ENCODE measurements at regions not wholly inside any gene's neighbourhood (a gene's known extent, or its start where the extent isn't known, plus 50 kb on each side); places are given as distances from the start of the nearest gene placed in this dataset.

DNA sequence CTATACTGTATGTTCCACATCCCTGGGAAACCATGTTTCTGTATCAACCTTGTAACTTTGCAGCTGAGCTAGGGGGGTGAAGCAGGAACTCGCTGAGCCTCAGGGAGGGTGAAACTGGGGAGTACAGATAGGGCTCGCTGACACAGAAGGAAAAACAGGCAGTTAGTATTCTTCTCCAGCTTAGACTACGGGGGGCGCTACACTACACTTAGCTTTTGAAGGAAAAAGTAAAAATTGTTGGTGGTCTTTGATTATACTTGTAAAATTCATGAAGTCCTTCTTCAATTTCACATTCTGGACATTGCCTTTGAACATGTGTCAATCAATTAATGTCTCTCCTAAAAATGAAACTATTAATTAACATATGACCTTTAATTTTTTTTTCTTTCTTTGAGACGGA is 73.5 kb upstream of the RGMA start:
- DNase-seq (ENCODE audit: low spot score): no peak

GRCh38 chr15:93159930-93160329 is 70.9 kb upstream of the RGMA start:
- DNase-seq (ENCODE audit: low spot score): no peak

DNA sequence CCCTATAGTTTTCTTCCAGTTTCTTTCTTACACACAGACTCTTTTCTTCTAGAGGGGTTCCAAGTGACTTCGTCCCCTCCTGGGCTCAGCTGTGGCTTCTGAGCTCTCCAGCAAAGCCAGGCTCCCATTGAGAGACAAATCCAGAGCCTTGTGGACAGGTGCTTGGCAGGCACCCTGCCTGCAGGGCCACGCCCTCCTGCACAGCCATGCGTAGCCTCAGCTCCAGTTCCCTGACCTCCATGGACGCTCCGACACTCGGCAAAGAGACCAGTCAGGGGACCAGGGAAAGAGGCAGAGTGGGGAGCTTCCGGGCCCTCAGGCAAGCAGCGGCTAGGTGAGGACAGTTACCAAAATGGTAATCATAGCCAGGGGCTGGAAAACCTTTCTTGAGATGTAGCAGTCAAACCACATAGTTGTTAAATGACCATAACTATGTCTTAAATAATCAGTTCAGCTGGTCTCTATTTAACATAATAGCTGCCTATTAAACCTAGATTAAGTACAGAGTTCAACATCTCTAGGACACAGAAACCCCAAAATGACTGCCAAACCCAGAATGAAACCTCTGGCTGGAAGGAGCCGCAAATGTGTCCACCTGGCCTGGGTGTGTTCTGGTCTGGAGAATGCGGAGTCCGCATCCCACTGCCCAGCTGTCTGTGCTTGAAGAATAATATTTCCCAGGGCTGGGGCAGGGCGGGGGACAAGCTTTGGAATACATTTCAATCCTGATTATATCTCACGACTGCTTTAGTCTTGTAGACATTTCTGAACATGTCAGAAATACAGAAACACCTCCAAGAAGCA is 69.3 kb upstream of the RGMA start:
- DNase-seq (ENCODE audit: low spot score): no peak

DNA sequence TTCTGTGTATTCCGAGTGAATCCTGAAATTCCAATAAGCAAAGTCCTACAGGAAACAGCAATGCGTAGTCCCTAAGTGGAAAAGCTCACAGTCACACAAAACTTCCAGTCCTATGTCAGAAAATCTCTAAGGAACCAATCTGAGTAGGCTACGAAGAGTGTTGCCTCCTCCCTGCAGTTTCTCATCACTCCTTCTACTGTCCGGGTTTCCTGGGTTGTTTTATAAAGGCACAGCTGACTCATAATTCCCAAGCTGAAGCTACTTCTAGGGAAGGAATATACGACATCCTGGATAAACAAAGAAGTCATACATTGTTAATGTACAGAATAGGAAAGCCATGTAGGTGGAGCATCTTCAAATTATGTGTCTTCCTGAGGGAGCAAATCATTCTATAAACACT is 65.7 kb upstream of the RGMA start:
- DNase-seq (ENCODE audit: low spot score): no peak

DNA sequence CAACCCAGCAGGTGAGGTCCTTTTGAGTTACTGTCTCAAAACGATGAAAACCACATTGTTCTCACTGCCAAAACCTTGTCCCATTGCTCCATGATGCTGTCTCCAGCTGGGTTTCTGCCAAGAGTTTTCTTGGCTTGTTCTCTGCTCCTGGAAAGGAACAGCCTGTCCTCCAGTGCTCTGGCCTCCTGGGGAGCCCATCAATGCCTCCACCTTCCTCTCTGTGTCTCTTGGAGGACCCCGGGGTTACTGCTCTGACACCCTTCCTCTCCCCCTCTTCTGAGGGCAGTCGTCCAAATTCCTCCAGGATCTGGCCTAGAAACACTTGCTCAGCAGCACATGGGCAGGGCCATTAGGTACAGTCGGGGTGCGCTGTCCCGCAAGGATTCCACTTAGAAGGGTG is 63.9 kb upstream of the RGMA start:
- DNase-seq (ENCODE audit: low spot score): peak; percentile 71

GRCh38 chr15:93152360-93152759 is 63.3 kb upstream of the RGMA start:
- no peak for DNase-seq (ENCODE audit: low spot score)

DNA sequence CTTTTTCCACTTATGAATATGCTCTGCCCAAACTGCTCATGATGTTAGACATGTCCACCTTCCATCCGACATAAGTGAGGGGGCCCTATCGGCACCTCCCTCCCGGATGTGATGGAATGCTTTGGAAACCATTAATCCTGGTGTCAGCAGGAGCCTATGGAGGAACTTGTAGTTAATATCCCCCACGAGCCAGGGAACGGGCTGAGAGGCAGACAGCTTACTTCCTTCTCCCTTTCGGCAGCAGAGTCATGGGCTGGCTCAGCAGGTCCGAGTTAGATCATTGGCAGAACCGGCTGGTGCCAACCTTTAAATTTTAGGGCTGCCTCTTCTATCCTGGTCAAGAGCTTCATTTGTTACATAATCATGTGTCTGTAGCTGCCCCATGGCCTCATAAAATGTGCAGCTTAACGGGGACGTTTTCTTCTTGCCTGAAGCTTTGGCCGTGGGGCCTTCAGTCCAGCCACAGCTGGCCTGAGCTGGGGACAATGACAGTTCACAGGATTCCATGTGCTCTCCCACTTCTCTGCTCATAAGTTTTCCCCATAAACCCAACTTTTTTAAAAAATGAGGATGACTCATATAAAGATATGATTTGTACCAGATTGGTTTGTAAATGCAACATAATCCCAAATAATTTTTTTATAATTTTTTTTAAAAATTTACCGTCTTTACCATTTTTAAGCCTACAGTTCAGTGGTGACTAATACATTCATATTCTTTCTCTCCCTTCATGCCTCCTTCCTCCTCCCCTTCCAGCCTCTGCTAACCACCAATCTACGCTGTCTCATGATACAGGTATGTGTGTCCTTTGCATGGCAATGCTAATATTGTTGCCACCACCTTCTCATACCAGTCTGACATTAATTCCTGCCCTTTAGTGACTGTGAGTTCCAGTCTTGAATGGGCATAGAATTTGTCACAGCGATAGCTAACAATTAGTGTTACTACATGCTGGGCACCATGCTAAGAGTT is 62.2 kb upstream of the RGMA start:
- no peak for DNase-seq (ENCODE audit: low spot score)

DNA sequence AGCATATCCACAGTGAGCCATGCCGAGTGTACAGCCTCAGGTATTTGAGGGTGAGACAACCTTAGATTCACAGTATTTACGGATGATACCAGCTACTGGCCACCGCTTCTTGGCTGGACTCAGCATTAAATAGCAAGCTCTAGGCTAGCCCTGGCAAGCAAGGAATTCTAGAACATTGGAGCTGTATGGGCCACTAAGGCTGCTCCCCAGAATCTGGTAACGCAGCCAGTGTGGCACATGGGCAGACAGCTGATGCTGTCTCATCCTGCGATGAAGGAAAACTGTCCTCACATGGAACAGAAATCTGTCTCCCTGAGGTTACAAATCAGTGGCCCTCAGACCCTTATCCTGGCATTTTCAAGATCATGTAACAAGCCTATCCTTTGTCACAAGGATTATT is 57.6 kb upstream of the RGMA start:
- no peak for DNase-seq (ENCODE audit: low spot score)

GRCh38 chr15:93146196-93146595 is 57.2 kb upstream of the RGMA start:
- DNase-seq (ENCODE audit: low spot score): peak; percentile 59

DNA sequence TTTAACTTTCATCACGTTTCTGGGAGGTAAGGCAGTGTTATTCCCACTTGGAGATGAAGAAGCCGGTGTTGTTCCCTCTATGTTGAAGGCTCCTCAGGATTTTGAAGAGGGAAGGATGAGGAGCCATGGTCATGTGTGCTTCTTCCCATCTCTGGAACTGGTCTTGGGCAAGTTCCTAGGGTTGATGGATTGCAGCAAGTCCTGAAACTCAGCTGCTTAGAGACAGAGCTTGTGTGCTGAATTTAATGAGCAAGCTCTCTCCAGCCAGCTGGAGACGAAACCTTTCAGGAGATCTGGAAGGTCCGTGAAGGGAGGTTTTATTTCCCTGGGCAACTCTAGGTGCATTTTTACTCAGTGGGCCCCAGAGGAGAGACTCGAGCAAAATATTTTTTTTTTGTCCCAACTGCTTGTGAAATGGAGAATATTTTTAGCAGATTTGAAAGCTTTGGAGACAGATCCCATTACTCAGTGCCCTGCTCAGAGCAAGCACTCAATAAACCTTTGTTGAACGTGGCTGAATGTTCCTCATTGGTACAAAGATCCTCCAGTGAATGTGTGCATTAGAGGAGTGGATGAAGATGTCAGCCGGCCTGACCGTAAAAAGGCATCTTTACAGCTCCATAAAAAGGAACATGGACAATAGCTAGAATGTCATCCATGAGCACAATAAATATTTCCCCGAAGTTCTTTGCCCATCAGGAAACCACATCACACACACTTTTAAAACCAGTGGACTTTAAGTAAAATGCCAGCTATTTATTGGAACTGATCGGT is 55.6 kb upstream of the RGMA start:
- DNase-seq (ENCODE audit: low spot score): peak; percentile 31

DNA sequence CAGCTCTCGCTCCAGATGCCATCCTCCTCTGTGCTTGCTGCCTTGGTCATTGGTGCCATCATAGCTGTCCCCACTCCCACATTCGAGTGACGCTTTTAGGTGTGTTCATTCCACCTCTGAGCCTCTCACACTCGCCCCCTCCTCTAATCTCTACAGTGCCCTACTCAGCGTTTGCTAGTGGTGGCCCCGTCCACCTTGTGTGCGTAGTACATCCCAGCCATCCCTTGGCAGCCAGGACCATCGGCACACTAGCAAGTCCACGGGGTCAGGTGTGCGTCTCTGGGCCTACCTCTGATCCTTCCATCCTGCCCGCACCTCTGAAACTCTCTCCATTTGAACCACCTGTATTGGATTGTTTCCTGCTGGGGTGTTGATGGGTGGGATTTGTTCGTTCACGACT is 54.2 kb upstream of the RGMA start:
- no peak for DNase-seq (ENCODE audit: low spot score)

GRCh38 chr15:93141371-93141794 is 52.4 kb upstream of the RGMA start:
- no peak for DNase-seq (ENCODE audit: low spot score)

DNA sequence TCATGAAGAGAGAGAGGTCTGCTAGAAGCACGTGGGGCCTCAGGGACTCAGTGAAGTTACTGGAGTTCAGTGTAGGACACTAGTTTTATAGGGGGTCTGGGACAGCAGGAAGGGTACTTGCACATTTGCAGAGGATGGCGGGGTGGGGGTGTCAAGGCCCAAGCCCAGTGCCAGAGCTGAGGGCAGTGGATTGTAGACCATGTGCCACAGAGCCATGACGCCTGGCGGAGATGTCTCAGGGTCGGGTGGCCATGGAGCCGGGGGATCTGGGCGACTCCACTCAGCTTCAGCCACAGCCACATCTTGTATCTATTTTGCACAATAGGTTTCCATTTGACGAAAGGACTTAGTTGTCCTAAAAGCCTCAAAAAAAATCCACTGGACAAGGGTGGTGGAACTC is 50.4 kb upstream of the RGMA start:
- no peak for DNase-seq (ENCODE audit: low spot score)

DNA sequence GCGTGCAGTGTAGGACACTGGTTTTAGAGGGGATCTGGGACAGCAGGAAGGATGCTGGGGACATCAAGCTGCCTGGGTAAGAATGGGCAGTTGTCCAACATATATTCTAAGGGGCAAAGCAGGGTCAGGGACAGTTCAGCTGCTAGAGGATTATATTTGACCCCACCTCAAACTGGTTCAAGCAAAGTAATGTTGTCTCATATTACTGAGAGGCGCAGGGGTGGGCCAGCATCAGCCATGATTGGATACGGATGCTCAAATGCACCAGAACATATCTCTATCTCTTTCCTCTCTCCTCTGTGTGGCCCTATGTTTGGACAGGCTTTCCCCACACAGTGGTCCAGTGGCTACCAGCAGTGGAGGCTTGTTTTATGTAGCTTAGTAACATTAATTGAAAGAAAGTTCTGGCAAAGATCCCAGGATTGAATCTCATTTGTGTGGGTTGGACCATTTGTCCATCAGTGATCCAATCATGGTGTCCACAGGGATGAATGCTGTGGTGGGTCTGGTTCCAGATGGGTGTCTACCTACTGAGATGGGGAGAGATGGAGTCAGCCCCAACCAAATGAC is 49.8 kb upstream of the RGMA start:
- DNase-seq (ENCODE audit: low spot score): no peak

Data from putamen (tissue), 1 donor.